Astrocyte of the cerebellum (primary cell): ENCODE measurements at regions not wholly inside any gene's neighbourhood (a gene's known extent, or its start where the extent isn't known, plus 50 kb on each side); places are given as distances from the start of the nearest gene placed in this dataset.

Source experiments
- DNase-seq: peaks from one replicate; pipeline ENCODE4 v3.0.0-alpha.2; 2011; ENCODE audit warnings: low read depth
- H3K4me3 ChIP-seq: 2 replicates; pipeline ENCODE4 v1.5.1; 2011; ENCODE audit warnings: mild to moderate bottlenecking, low read depth, low read length, moderate library complexity
- CTCF ChIP-seq: IDR thresholded peaks from 2 replicates; pipeline ENCODE4 v1.5.1; 2012; ENCODE audit warnings: low read length, low read depth, moderate library complexity, mild to moderate bottlenecking; ENCODE audit errors: missing control alignments
- in situ Hi-C: cut with HindIII; loops from 2 replicates; pipeline ENCODE4 v1.10.0; 2017; ENCODE audit warnings: low sequenced_read_pairs

GRCh38 chr4:131419147-131419546 is 1729.9 kb upstream of the PCDH10 start:
- no peak overlapping the region for H3K4me3 ChIP-seq
- in situ Hi-C loops, result no loop called here
- TF ChIP-seq CTCF, result no peak
- DNase-seq, result no peak

- no peak overlapping the region for H3K4me3 ChIP-seq
- no peak for DNase-seq
- TF ChIP-seq CTCF, result no peak
- in situ Hi-C loops, result no loop called here
Measured at GRCh38 chr4:131426023-131426758, 1722.9 kb upstream of the PCDH10 start.

GRCh38 chr4:131427000-131427399 is 1722.1 kb upstream of the PCDH10 start:
- H3K4me3 ChIP-seq, result no peak overlapping the region
- no peak for TF ChIP-seq CTCF
- in situ Hi-C loops, result no loop called here
- DNase-seq, result no peak

- DNase-seq, result no peak
- in situ Hi-C loops, result no loop called here
- TF ChIP-seq CTCF, result no peak
- H3K4me3 ChIP-seq, result no peak overlapping the region
Measured at GRCh38 chr4:131430302-131430701, 1718.8 kb upstream of the PCDH10 start.

DNA sequence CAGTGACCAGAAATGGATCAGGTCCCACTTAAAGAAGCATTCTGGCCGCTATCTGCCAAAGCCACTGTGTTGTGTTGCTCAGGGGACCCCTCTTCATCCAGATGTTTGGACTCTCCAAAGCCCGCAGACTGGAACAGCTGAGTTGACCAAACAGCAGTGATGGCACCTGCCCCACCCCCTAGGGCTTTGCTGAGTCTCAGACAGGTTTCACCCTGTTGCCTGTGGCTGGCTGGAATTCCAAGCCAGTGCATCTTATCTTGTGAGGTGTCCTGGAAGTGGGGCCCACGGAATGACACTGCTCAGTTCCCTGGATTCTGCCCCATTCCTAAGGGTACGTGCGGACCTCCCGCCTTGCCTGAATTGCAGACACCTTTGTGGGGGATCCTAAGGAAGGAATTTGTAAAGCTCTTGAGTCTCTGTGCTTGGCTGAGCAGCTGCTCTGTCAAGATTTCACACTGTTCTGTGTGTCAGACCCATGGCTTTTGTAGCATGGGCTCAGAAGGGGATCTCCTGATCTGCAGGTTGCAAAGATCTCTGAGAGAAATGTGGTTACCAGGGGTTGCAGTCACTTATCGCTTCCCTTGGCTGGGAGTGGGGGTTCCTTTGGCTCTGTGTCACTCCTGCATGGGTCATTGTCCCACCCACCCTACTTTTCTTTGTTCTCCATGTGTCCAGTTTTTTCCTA is 1707.9 kb upstream of the PCDH10 start:
- in situ Hi-C loops, result no loop called here
- TF ChIP-seq CTCF, result no peak
- DNase-seq, result no peak
- H3K4me3 ChIP-seq, result no peak overlapping the region

DNA sequence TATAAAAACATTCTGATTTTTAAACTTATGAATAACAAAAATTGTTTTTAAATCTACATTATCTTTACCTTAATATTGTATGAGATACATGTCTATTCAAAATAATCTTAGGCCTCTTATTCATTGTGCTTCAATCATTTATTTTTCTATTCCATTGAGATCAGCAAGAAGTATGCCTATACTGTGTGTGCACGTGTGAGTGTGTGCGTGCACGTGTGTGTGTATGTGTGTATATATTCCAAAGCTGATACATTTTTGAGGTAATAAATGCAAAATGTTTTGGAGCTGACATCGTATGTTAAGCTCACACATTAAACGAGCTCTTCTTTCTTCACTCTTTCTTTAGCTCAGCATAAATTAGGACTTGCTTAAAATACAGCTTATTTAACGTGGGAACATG is 1701.2 kb upstream of the PCDH10 start:
- TF ChIP-seq CTCF, result no peak
- in situ Hi-C loops, result no loop called here
- no peak overlapping the region for H3K4me3 ChIP-seq
- DNase-seq, result no peak
